ENCODE measurements at regions not wholly inside any gene's neighbourhood (a gene's known extent, or its start where the extent isn't known, plus 50 kb on each side); places are given as distances from the start of the nearest gene placed in this dataset.

GRCh38 chr18:30486856-30487255, 555.7 kb downstream of the DSC3 start:
- Histone ChIP-seq H3K18ac (ENCODE audit: extremely low read depth, low read length) (no peak overlapping the region), H2AK5ac (ENCODE audit: low read depth, low read length) (no peak overlapping the region), H2BK20ac (ENCODE audit: low read length) (no peak overlapping the region), H3K23me2 (ENCODE audit: low read depth, low read length) (no peaks in the 10 kb centered on the region), H4K91ac (replicated peaks; ENCODE audit: insufficient read length, low read length) (no peak overlapping the region), H3K9me3 (ENCODE audit: insufficient read depth in 2 of 2, low read depth in 1 of 2, low read length in 1 of 2) (no peaks in the 10 kb centered on the region), H3K4ac (replicated peaks; ENCODE audit: insufficient read length, low read depth, low read length) (no peak overlapping the region), H2BK120ac (replicated peaks; ENCODE audit: low read depth, low read length) (no peak overlapping the region), H3K27ac (ENCODE audit: low read depth, low read length) (no peak overlapping the region), H4K8ac (ENCODE audit: extremely low read depth, insufficient read depth, low read length) (no peak overlapping the region), H3K4me2 (ENCODE audit: insufficient read depth in 1 of 2, low read depth in 2 of 2, low read length in 2 of 2) (no peak overlapping the region), H3K4me3 (ENCODE audit: extremely low read depth in 1 of 4, insufficient read depth in 2 of 4, low read depth in 3 of 4, low read length in 4 of 4) (no peak overlapping the region), H3K14ac (ENCODE audit: insufficient read length) (no peak overlapping the region), H3K9ac (replicated peaks in 1 of 4; ENCODE audit: extremely low read depth in 1 of 4, low read depth in 3 of 4, low read length in 3 of 4) (no peak overlapping the region), H4K5ac (ENCODE audit: insufficient read length, low read depth, low read length) (no peak overlapping the region), H3K4me1 (replicated peaks in 1 of 4; ENCODE audit: control insufficient read depth in 3 of 4, insufficient read depth in 4 of 4, low read length in 3 of 4) (no peaks in the 10 kb centered on the region), H4K20me1 (replicated peaks in 1 of 2; ENCODE audit: control insufficient read depth in 1 of 2, insufficient read depth in 2 of 2, low read length in 2 of 2) (no peaks in the 10 kb centered on the region), H3K79me2 (ENCODE audit: control insufficient read depth in 1 of 2, insufficient read depth in 2 of 2, low read length in 2 of 2) (no peaks in the 10 kb centered on the region), H2BK12ac (ENCODE audit: low read depth, low read length) (no peak overlapping the region), H2AFZ (ENCODE audit: low read length) (no peak overlapping the region), H3K79me1 (ENCODE audit: low read depth, low read length) (no peaks in the 10 kb centered on the region), H3K56ac (replicated peaks; ENCODE audit: insufficient read length, low read depth, low read length) (no peak overlapping the region), H2BK15ac (ENCODE audit: low read length) (no peak overlapping the region), H3K23ac (ENCODE audit: insufficient read length) (no peak overlapping the region), H3K27me3 (replicated peaks in 1 of 4; ENCODE audit: control insufficient read depth in 3 of 4, extremely low read depth in 1 of 4, insufficient read depth in 3 of 4, low read length in 3 of 4) (no peaks in the 10 kb centered on the region), H2BK5ac (ENCODE audit: low read depth, low read length) (no peak overlapping the region), H3K36me3 (ENCODE audit: control insufficient read depth in 2 of 4, insufficient read depth in 4 of 4, low read length in 3 of 4) (no peaks in the 10 kb centered on the region)
- 95% methylated on average over 1 of the region's 1 CpG; no CpG with 5 or more reads in 1 of the 2 experiments for WGBS, 2 experiments (ENCODE audit: extremely low coverage in 1 of 2, insufficient coverage in 1 of 2, insufficient read length in 1 of 2, insufficient replicate concordance in 2 of 2, low coverage in 1 of 2, low lambda C conversion rate in 2 of 2, missing lambda C conversion rate in 1 of 2)
- ChIA-PET POLR2A (ENCODE audit: partially characterized antibody) (no interaction called here), CTCF (ENCODE audit: partially characterized antibody) (no interaction called here)
- FAIRE-seq: no peak
- no peak for DNase-seq (ENCODE audit: low read depth in 1 of 2, low spot score in 2 of 2)
- no peak for TF ChIP-seq RNF2 (IDR thresholded peaks at IDR 0.05; ENCODE audit: borderline replicate concordance, low read depth, low read length, missing control alignments, poor library complexity, severe bottlenecking)
- TF ChIP-seq ASH2L (IDR thresholded peaks at IDR 0.05; ENCODE audit: low read length): no peak
- no peak for TF ChIP-seq CEBPB (IDR thresholded peaks at IDR 0.05; ENCODE audit: low read depth, low read length)
- TF ChIP-seq TAF1 (IDR thresholded peaks at IDR 0.05; ENCODE audit: low read depth, low read length): no peak
- no peak for TF ChIP-seq KDM4A (IDR thresholded peaks at IDR 0.05; ENCODE audit: low read depth, low read length, severe bottlenecking)
- no peak for TF ChIP-seq POLR2AphosphoS5 (IDR thresholded peaks at IDR 0.05; ENCODE audit: low read depth, low read length)
- no peak for TF ChIP-seq ZNF274 (IDR thresholded peaks at IDR 0.05; ENCODE audit: borderline replicate concordance, extremely low read depth, low read length)
- TF ChIP-seq BCL11A (IDR thresholded peaks at IDR 0.05; ENCODE audit: low read depth in 2 of 2, low read length in 2 of 2): no peak
- no peak for TF ChIP-seq NANOG (IDR thresholded peaks at IDR 0.05; ENCODE audit: insufficient read depth, low read depth, low read length, poor library complexity, severe bottlenecking)
- TF ChIP-seq YY1 (IDR thresholded peaks at IDR 0.05; ENCODE audit: low read depth, low read length): no peak
- TF ChIP-seq RXRA (IDR thresholded peaks at IDR 0.05; ENCODE audit: insufficient read depth, low read depth, low read length): no peak
- no peak for TF ChIP-seq JUN (IDR thresholded peaks at IDR 0.05; ENCODE audit: low read depth, low read length)
- TF ChIP-seq SAP30 (IDR thresholded peaks at IDR 0.05; ENCODE audit: insufficient read depth, insufficient replicate concordance, low read length): no peak
- no peak for TF ChIP-seq RFX5 (IDR thresholded peaks at IDR 0.05; ENCODE audit: borderline replicate concordance, low read depth, low read length)
- TF ChIP-seq E2F6 (IDR thresholded peaks at IDR 0.05): no peak
